ENCODE measurements at regions not wholly inside any gene's neighbourhood (a gene's known extent, or its start where the extent isn't known, plus 50 kb on each side); places are given as distances from the start of the nearest gene placed in this dataset.

- no peaks in the 10 kb centered on the region for H3K36me3 ChIP-seq (replicated peaks; ENCODE audit: insufficient read depth, low read depth)
- H3K4me1 ChIP-seq (ENCODE audit: insufficient read depth), result no peaks in the 10 kb centered on the region
- H3K27me3 ChIP-seq, result no peaks in the 10 kb centered on the region
- 87% methylated on average over 1 of the region's 1 CpG for WGBS (ENCODE audit: low lambda C conversion rate, missing lambda C conversion rate)
- no peaks in the 10 kb centered on the region for H3K9me2 ChIP-seq (replicated peaks; ENCODE audit: insufficient read depth)
- H4K20me1 ChIP-seq (ENCODE audit: insufficient read depth, poor library complexity, severe bottlenecking), result no peaks in the 10 kb centered on the region
- TF ChIP-seq EZH2phosphoT487 (IDR thresholded peaks at IDR 0.05; ENCODE audit: low read depth, severe bottlenecking, unreplicated experiment) (no peak), EZH2 (IDR thresholded peaks at IDR 0.05; ENCODE audit: borderline replicate concordance) (no peak), CTCF (IDR thresholded peaks at IDR 0.05; ENCODE audit: poor library complexity) (no peak)
- H3K79me2 ChIP-seq, result no peaks in the 10 kb centered on the region
- no peaks in the 10 kb centered on the region for H3K9me3 ChIP-seq (ENCODE audit: low read depth)
- no peak overlapping the region for H3K27ac ChIP-seq
- DNase-seq (ENCODE audit: low spot score), result no peak
- H3K4me2 ChIP-seq, result no peak overlapping the region
- no peak overlapping the region for H3K4me3 ChIP-seq
- H2AFZ ChIP-seq, result no peak overlapping the region
These were observed 243.3 kb upstream of the MOCS1 start for GRCh38 chr6:40177598-40177997.

- H3K4me3 ChIP-seq, result no peak overlapping the region
- 91% methylated on average over 5 of the region's 5 CpGs for WGBS (ENCODE audit: low lambda C conversion rate, missing lambda C conversion rate)
- H2AFZ ChIP-seq, result no peak overlapping the region
- H3K27me3 ChIP-seq, result no peaks in the 10 kb centered on the region
- TF ChIP-seq EZH2phosphoT487 (IDR thresholded peaks at IDR 0.05; ENCODE audit: low read depth, severe bottlenecking, unreplicated experiment) (no peak), CTCF (IDR thresholded peaks at IDR 0.05; ENCODE audit: poor library complexity) (no peak), EZH2 (IDR thresholded peaks at IDR 0.05; ENCODE audit: borderline replicate concordance) (no peak)
- H4K20me1 ChIP-seq (ENCODE audit: insufficient read depth, poor library complexity, severe bottlenecking), result no peaks in the 10 kb centered on the region
- no peak for DNase-seq (ENCODE audit: low spot score)
- H3K36me3 ChIP-seq (replicated peaks; ENCODE audit: insufficient read depth, low read depth), result no peaks in the 10 kb centered on the region
- no peaks in the 10 kb centered on the region for H3K9me2 ChIP-seq (replicated peaks; ENCODE audit: insufficient read depth)
- no peaks in the 10 kb centered on the region for H3K79me2 ChIP-seq
- H3K4me2 ChIP-seq, result no peak overlapping the region
- H3K4me1 ChIP-seq (ENCODE audit: insufficient read depth), result no peaks in the 10 kb centered on the region
- H3K9me3 ChIP-seq (ENCODE audit: low read depth), result no peaks in the 10 kb centered on the region
- no peak overlapping the region for H3K27ac ChIP-seq
These were observed 241.9 kb upstream of the MOCS1 start for GRCh38 chr6:40176152-40176551.

GRCh38 chr6:40172272-40172671, 238.0 kb upstream of the MOCS1 start:
- H3K9me2 ChIP-seq (replicated peaks; ENCODE audit: insufficient read depth), result no peaks in the 10 kb centered on the region
- no peaks in the 10 kb centered on the region for H3K4me1 ChIP-seq (ENCODE audit: insufficient read depth)
- no peak overlapping the region for H3K27ac ChIP-seq
- H4K20me1 ChIP-seq (ENCODE audit: insufficient read depth, poor library complexity, severe bottlenecking), result no peaks in the 10 kb centered on the region
- H3K4me3 ChIP-seq, result no peak overlapping the region
- no peaks in the 10 kb centered on the region for H3K27me3 ChIP-seq
- no peaks in the 10 kb centered on the region for H3K9me3 ChIP-seq (ENCODE audit: low read depth)
- H2AFZ ChIP-seq, result no peak overlapping the region
- H3K36me3 ChIP-seq (replicated peaks; ENCODE audit: insufficient read depth, low read depth), result no peaks in the 10 kb centered on the region
- DNase-seq (ENCODE audit: low spot score), result no peak
- no peak for TF ChIP-seq EZH2 (IDR thresholded peaks at IDR 0.05; ENCODE audit: borderline replicate concordance)
- no peak overlapping the region for H3K4me2 ChIP-seq
- no peaks in the 10 kb centered on the region for H3K79me2 ChIP-seq
- WGBS (ENCODE audit: low lambda C conversion rate, missing lambda C conversion rate), result 100% methylated on average over 3 of the region's 3 CpGs

- no peaks in the 10 kb centered on the region for H3K4me1 ChIP-seq (ENCODE audit: insufficient read depth)
- no peaks in the 10 kb centered on the region for H3K27me3 ChIP-seq
- no peaks in the 10 kb centered on the region for H3K79me2 ChIP-seq
- no peak overlapping the region for H3K4me3 ChIP-seq
- 50% methylated on average over 1 of the region's 1 CpG for WGBS (ENCODE audit: low lambda C conversion rate, missing lambda C conversion rate)
- no peak for DNase-seq (ENCODE audit: low spot score)
- no peaks in the 10 kb centered on the region for H3K36me3 ChIP-seq (replicated peaks; ENCODE audit: insufficient read depth, low read depth)
- H3K9me2 ChIP-seq (replicated peaks; ENCODE audit: insufficient read depth), result no peaks in the 10 kb centered on the region
- H3K4me2 ChIP-seq, result no peak overlapping the region
- no peak overlapping the region for H2AFZ ChIP-seq
- TF ChIP-seq EZH2 (IDR thresholded peaks at IDR 0.05; ENCODE audit: borderline replicate concordance), result no peak
- no peak for TF ChIP-seq EZH2phosphoT487 (IDR thresholded peaks at IDR 0.05; ENCODE audit: low read depth, severe bottlenecking, unreplicated experiment)
- TF ChIP-seq CTCF (IDR thresholded peaks at IDR 0.05; ENCODE audit: poor library complexity), result no peak
- H4K20me1 ChIP-seq (ENCODE audit: insufficient read depth, poor library complexity, severe bottlenecking), result no peaks in the 10 kb centered on the region
- H3K27ac ChIP-seq, result no peak overlapping the region
- H3K9me3 ChIP-seq (ENCODE audit: low read depth), result no peaks in the 10 kb centered on the region
These were observed 237.1 kb upstream of the MOCS1 start for GRCh38 chr6:40171343-40171742.
